Esophagus squamous epithelium (tissue), 4 donors: ENCODE measurements at regions not wholly inside any gene's neighbourhood (a gene's known extent, or its start where the extent isn't known, plus 50 kb on each side); places are given as distances from the start of the nearest gene placed in this dataset.

Experiments
- POLR2A ChIP-seq, 4 donors: fragments of 450-650 bp; IDR thresholded peaks; one replicate each; pipeline ENCODE4 v1.6.1; 2017; ENCODE audit warnings: antibody characterized with exemption in 4 of 4, mild to moderate bottlenecking in 4 of 4, moderate library complexity in 3 of 4
- TF ChIP-seq, protein P1 (sequence below), 6 experiments: fragments of 450-650 bp in 4 of 6; fragments of 200-600 bp in 2 of 6; sonication (generic) in 2 of 6; IDR thresholded peaks; one replicate each; pipeline ENCODE4 v1.5.1; 2016 to 2019; ENCODE audit warnings: antibody characterized with exemption in 6 of 6, mild to moderate bottlenecking in 4 of 6, moderate library complexity in 4 of 6

GRCh38 chr9:135301271-135302263 lies 178.0 kb upstream of the PPP1R26 start:
- TF ChIP-seq, protein P1, sequence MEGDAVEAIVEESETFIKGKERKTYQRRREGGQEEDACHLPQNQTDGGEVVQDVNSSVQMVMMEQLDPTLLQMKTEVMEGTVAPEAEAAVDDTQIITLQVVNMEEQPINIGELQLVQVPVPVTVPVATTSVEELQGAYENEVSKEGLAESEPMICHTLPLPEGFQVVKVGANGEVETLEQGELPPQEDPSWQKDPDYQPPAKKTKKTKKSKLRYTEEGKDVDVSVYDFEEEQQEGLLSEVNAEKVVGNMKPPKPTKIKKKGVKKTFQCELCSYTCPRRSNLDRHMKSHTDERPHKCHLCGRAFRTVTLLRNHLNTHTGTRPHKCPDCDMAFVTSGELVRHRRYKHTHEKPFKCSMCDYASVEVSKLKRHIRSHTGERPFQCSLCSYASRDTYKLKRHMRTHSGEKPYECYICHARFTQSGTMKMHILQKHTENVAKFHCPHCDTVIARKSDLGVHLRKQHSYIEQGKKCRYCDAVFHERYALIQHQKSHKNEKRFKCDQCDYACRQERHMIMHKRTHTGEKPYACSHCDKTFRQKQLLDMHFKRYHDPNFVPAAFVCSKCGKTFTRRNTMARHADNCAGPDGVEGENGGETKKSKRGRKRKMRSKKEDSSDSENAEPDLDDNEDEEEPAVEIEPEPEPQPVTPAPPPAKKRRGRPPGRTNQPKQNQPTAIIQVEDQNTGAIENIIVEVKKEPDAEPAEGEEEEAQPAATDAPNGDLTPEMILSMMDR (IDR thresholded peaks at IDR 0.05) = no peak
- TF ChIP-seq POLR2A (IDR thresholded peaks at IDR 0.05) = no peak
